Cardiac muscle cell (in vitro differentiated cells and primary cell): ENCODE measurements at regions not wholly inside any gene's neighbourhood (a gene's known extent, or its start where the extent isn't known, plus 50 kb on each side); places are given as distances from the start of the nearest gene placed in this dataset.

Source experiments
- DNase-seq, 2 donors: peaks; one replicate each; pipeline versions ENCODE4 v3.0.0 to v3.0.0-alpha.2; 2010 to 2017; ENCODE audit warnings: low read depth in 1 of 2, low spot score in 1 of 2
- H3K27ac ChIP-seq: fragments of 200-600 bp; sonication (generic); 2 replicates; pipeline ENCODE4 v1.5.1; 2016
- H3K27me3 ChIP-seq: fragments of 200-600 bp; sonication (generic); 2 replicates; pipeline ENCODE4 v1.6.0; 2016; ENCODE audit warnings: control low read depth
- H3K36me3 ChIP-seq: fragments of 200-600 bp; sonication (generic); 2 replicates; pipeline ENCODE4 v1.5.1; 2016; ENCODE audit warnings: control low read depth
- H3K4me1 ChIP-seq: fragments of 200-600 bp; sonication (generic); 2 replicates; pipeline ENCODE4 v1.8.1; 2017; ENCODE audit warnings: low read depth, mild to moderate bottlenecking, mixed run types
- H3K4me3 ChIP-seq: fragments of 200-600 bp; sonication (generic); 2 replicates; pipeline ENCODE4 v1.5.1; 2016; ENCODE audit warnings: mild to moderate bottlenecking
- H3K9me3 ChIP-seq: fragments of 200-600 bp; sonication (generic); 2 replicates; pipeline ENCODE4 v1.5.1; 2017; ENCODE audit warnings: low read depth, mild to moderate bottlenecking, control low read depth
- CTCF ChIP-seq: IDR thresholded peaks from 2 replicates; pipeline ENCODE4 v1.5.1; 2012; ENCODE audit warnings: low read depth, mild to moderate bottlenecking, low read length

GRCh38 chr2:51693640-51694039 lies 661.7 kb upstream of the NRXN1 start:
- no peak for DNase-seq
- Histone ChIP-seq H3K4me3 (no peak overlapping the region), H3K27ac (no peak overlapping the region), H3K9me3 (no peaks in the 10 kb centered on the region), H3K27me3 (no peaks in the 10 kb centered on the region), H3K4me1 (no peaks in the 10 kb centered on the region), H3K36me3 (no peaks in the 10 kb centered on the region)
- TF ChIP-seq CTCF: no peak

- H3K4me1 ChIP-seq: no peaks in the 10 kb centered on the region
- H3K9me3 ChIP-seq: no peaks in the 10 kb centered on the region
- no peaks in the 10 kb centered on the region for H3K27me3 ChIP-seq
- no peak overlapping the region for H3K27ac ChIP-seq
- TF ChIP-seq CTCF: no peak
- no peaks in the 10 kb centered on the region for H3K36me3 ChIP-seq
- DNase-seq: no peak
- no peak overlapping the region for H3K4me3 ChIP-seq
Measured at GRCh38 chr2:51681854-51682253, 649.9 kb upstream of the NRXN1 start.

- Histone ChIP-seq H3K27me3 (no peaks in the 10 kb centered on the region), H3K27ac (no peak overlapping the region), H3K9me3 (no peaks in the 10 kb centered on the region), H3K4me3 (no peak overlapping the region), H3K36me3 (no peaks in the 10 kb centered on the region), H3K4me1 (no peaks in the 10 kb centered on the region)
- no peak for TF ChIP-seq CTCF
- DNase-seq: no peak
Measured at GRCh38 chr2:51673628-51674027, 641.7 kb upstream of the NRXN1 start.

GRCh38 chr2:51667679-51668078 lies 635.7 kb upstream of the NRXN1 start:
- H3K4me3 ChIP-seq: no peak overlapping the region
- peak in 1 of 2 donors; percentile 0 for DNase-seq
- no peaks in the 10 kb centered on the region for H3K36me3 ChIP-seq
- H3K27ac ChIP-seq: no peak overlapping the region
- H3K4me1 ChIP-seq: no peaks in the 10 kb centered on the region
- no peaks in the 10 kb centered on the region for H3K27me3 ChIP-seq
- no peak for TF ChIP-seq CTCF
- H3K9me3 ChIP-seq: no peaks in the 10 kb centered on the region

GRCh38 chr2:51662187-51662586 lies 630.3 kb upstream of the NRXN1 start:
- Histone ChIP-seq H3K27me3 (no peaks in the 10 kb centered on the region), H3K27ac (no peak overlapping the region), H3K4me1 (no peaks in the 10 kb centered on the region), H3K36me3 (no peaks in the 10 kb centered on the region), H3K9me3 (no peaks in the 10 kb centered on the region), H3K4me3 (no peak overlapping the region)
- DNase-seq: no peak
- no peak for TF ChIP-seq CTCF

GRCh38 chr2:51657849-51658248 lies 625.9 kb upstream of the NRXN1 start:
- no peak for DNase-seq
- no peak overlapping the region for H3K4me3 ChIP-seq
- no peaks in the 10 kb centered on the region for H3K27me3 ChIP-seq
- no peaks in the 10 kb centered on the region for H3K4me1 ChIP-seq
- no peak for TF ChIP-seq CTCF
- H3K36me3 ChIP-seq: no peaks in the 10 kb centered on the region
- no peak overlapping the region for H3K27ac ChIP-seq
- no peaks in the 10 kb centered on the region for H3K9me3 ChIP-seq
